CD4-positive, alpha-beta T cell treated with Interleukin-21 for 1 hour (primary cell): ENCODE measurements at regions not wholly inside any gene's neighbourhood (a gene's known extent, or its start where the extent isn't known, plus 50 kb on each side); places are given as distances from the start of the nearest gene placed in this dataset.
A peak's percentile ranks its signal among the peaks of the same experiment; 100 is the strongest.

Experiments used
- DNase-seq: peaks from one replicate; pipeline ENCODE4 v3.0.0-alpha.2; 2020

GRCh38 chr5:86880785-86881492, 263.2 kb downstream of the COX7C start:
- DNase-seq, result peak; percentile 57

GRCh38 chr5:86881493-86882090, 263.9 kb downstream of the COX7C start:
- DNase-seq, result no peak

GRCh38 chr5:86884608-86885007, 266.9 kb downstream of the COX7C start:
- no peak for DNase-seq

GRCh38 chr5:86885011-86885410, 267.3 kb downstream of the COX7C start:
- DNase-seq, result no peak

- DNase-seq, result no peak
These were observed 267.9 kb downstream of the COX7C start for GRCh38 chr5:86885489-86886230.

GRCh38 chr5:86890375-86890774, 272.6 kb downstream of the COX7C start:
- no peak for DNase-seq

GRCh38 chr5:86894056-86894455, 276.3 kb downstream of the COX7C start:
- DNase-seq, result no peak

- no peak for DNase-seq
These were observed 279.2 kb downstream of the COX7C start for GRCh38 chr5:86896916-86897315.

GRCh38 chr5:86909418-86910295, 291.9 kb downstream of the COX7C start:
- no peak for DNase-seq

- DNase-seq, result peak; percentile 24
These were observed 299.4 kb downstream of the COX7C start for GRCh38 chr5:86917117-86917579.

GRCh38 chr5:86918246-86918645, 300.5 kb downstream of the COX7C start:
- DNase-seq, result no peak

GRCh38 chr5:86926033-86926432, 308.3 kb downstream of the COX7C start:
- DNase-seq, result no peak

GRCh38 chr5:86929123-86929766, 311.5 kb downstream of the COX7C start:
- no peak for DNase-seq

GRCh38 chr5:86951761-86952160, 315.9 kb upstream of the RASA1 start:
- no peak for DNase-seq

GRCh38 chr5:86964889-86965288, 302.8 kb upstream of the RASA1 start:
- DNase-seq, result no peak

GRCh38 chr5:86968301-86968753, 299.4 kb upstream of the RASA1 start:
- peak; percentile 36 for DNase-seq

- DNase-seq, result no peak
These were observed 297.3 kb upstream of the RASA1 start for GRCh38 chr5:86970361-86970760.

- peak; percentile 31 for DNase-seq
These were observed 296.6 kb upstream of the RASA1 start for GRCh38 chr5:86971034-86971571.

GRCh38 chr5:86974955-86975354, 292.7 kb upstream of the RASA1 start:
- DNase-seq, result no peak

GRCh38 chr5:86977190-86977589, 290.5 kb upstream of the RASA1 start:
- no peak for DNase-seq

GRCh38 chr5:86977808-86978207, 289.9 kb upstream of the RASA1 start:
- no peak for DNase-seq

- DNase-seq, result no peak
These were observed 287.8 kb upstream of the RASA1 start for GRCh38 chr5:86979811-86980411.
